HG03159 (cell line): ENCODE measurements at regions not wholly inside any gene's neighbourhood (a gene's known extent, or its start where the extent isn't known, plus 50 kb on each side); places are given as distances from the start of the nearest gene placed in this dataset.

Experiments
- ATAC-seq: cut with Tn5 transposase; IDR thresholded peaks from one replicate; pipeline ENCODE4 v1.9.1; 2021; ENCODE audit warnings: mild to moderate bottlenecking, moderate library complexity; ENCODE audit not compliant: unreplicated experiment

- no peak for ATAC-seq
Measured at GRCh38 chr14:105838591-105839424, 312.4 kb downstream of the TMEM121 start.

- ATAC-seq = no peak
Measured at GRCh38 chr14:105839425-105840265, 313.3 kb downstream of the TMEM121 start.

DNA sequence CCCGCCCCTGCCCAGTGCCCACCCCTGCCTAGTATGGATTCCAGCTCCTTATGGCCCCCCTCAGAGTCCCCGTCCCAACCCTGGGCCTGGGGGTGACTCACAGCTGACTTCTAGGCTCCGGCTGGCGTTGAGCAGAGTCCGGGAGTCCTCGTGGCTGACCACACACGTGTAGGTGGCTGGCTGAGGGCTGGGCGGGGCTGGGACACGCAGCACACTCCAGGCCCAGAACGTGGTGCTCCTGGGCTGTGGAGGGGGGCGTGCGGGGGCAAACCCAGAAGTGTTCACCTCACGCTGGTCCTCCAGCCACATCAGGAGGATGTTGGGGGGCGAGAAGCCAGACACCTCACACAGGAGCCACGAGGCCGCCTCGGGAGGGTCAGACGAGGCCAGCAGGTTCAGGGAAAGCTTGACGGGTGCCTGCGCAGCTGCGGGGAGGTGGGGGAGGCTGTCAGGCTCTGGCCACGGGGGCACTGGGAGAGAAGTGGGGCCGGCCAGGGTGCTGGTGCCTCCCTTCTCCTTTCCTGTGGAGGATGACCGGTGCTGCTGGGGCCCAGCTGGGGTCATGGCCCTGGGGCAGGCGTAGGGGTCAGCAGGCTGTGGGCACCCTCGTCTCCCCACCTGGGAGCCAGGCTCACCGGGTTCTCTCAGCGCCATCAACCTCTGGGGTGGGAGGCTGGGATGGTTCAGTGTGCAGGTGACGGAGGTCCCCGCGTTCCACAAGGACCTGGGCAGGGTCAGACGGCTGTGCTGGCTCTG, 314.1 kb downstream of the TMEM121 start:
- ATAC-seq = no peak

- no peak for ATAC-seq
Measured at GRCh38 chr14:105841022-105842009, 314.9 kb downstream of the TMEM121 start.

- no peak for ATAC-seq
Measured at GRCh38 chr14:105842105-105842504, 315.7 kb downstream of the TMEM121 start.

DNA sequence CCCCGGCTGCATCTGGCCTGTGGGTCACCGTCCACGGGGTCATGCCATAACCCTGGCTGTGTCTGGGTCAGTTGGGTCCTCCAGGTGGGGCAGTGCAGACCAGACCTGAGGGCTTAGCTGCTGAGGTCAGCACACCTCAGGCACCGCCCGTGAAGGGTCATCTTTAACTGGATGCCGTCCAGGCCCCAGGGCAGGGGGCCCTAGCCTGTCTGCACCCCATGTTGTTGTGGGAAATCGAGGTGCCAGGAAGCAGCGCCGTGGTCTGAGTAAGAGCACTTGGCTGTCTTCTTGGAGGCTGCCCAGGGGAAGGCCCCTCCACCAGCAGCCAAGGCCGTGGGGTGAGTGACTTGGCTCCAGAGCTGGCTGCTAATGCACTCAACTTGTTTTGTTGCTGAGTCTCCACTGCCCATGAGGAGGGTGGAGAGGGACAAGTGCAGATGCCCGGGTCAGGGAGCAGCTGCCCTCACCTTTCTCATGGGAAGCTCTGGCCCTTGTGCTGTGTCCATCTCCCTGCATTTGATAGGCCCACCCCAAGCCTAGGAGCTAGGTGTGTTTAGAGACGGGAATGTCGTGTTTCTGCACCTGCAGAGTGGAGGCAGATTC, 317.2 kb downstream of the TMEM121 start:
- no peak for ATAC-seq

DNA sequence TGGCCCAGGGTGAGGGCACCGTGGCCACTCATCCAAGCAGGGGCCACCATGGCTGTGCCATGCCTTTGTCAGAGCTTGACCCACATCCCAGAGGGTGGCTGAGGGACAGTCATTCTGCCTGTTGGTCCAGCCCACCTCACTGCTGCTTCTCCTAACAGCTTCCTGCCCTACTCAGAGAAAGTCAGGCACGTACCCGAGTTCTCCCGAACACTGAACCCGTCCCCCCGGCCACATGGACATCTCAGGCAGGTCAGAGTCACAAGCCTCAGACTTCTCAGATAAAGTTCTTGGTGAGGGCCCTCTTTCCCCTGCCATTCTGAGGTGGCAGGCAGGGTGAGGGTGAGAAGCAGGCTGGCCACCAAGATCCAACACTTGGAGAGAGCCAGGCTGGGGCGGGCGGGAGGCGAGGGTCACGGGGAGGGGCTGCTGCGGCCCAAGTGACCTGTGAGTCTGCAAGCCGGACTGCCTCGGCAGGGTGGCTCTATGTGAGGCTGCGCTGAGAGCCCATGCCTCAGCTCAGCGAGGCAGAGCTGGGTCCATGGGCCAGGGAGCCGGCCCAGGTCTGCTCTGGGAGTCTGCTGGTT, 317.8 kb downstream of the TMEM121 start:
- ATAC-seq = no peak

GRCh38 chr14:105844810-105845724, 318.7 kb downstream of the TMEM121 start:
- no peak for ATAC-seq

DNA sequence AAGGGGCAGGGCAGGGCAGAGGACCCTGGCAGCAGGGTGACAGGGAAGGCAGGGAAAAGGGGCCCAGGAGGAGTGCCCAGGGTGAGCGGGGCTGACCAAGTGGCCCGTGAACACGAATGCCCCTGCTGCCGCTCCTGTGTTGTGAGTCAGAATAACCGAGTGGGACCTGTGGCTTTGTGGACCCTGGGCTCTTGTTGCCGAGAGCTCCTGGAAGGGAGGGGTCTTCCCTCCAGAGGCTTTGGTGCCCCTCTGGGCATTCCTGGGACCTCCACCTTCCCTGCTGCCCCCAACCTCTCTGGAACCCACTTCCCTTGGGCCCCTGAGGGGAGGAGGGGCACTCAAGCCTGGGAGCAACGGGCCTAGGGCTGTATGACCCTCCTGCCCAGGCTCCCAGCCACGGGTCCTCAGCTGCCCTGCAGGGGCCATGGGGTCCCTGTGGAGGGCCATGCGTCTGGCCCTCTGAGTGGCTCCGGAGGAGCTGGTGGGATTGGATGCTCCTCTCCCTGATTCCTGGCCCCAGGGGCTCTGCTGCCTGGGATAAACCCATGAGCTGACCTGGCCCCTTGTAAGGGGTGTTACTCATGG, 319.4 kb downstream of the TMEM121 start:
- ATAC-seq = no peak

- no peak for ATAC-seq
Measured at GRCh38 chr14:105846312-105846711, 319.9 kb downstream of the TMEM121 start.

DNA sequence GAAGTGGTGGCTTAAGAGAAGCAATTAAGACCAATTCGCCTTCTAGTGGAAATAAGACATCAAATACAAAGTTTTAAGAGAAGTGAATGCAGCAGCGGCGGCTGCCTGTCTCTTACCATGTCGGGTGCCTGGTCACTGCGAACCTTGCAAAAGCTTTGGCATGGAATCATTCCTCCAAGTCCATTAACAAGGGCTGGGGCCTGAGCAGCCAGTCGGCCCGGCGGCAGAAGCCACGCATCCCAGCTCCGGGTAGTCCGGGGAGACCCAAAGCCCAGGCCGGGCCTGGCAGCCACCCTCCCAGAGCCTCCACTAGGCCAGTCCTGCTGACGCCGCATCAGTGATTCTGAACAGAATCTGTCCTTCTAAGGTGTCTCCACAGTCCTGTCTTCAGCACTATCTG, 321.0 kb downstream of the TMEM121 start:
- no peak for ATAC-seq

DNA sequence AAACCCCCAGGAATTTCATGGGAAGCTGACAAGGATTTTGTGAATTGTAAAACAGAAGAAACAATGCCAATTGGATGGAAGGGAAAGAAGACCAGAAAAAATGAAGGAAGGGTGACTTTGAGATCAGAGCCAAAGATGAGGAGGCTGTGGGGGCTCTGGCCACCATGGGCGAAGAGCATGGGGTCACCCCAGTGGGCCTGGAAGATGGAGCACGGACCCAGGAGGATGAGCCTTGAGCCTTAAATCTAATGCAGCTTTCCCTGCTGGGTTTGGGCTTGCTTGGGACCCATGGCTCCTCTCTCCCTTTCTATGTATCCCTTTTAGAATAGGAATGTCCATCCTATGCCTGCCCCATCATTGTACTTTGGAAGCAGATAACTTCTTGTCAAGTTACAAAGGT, 322.2 kb downstream of the TMEM121 start:
- no peak for ATAC-seq

- no peak for ATAC-seq
Measured at GRCh38 chr14:105849933-105850626, 323.7 kb downstream of the TMEM121 start.

DNA sequence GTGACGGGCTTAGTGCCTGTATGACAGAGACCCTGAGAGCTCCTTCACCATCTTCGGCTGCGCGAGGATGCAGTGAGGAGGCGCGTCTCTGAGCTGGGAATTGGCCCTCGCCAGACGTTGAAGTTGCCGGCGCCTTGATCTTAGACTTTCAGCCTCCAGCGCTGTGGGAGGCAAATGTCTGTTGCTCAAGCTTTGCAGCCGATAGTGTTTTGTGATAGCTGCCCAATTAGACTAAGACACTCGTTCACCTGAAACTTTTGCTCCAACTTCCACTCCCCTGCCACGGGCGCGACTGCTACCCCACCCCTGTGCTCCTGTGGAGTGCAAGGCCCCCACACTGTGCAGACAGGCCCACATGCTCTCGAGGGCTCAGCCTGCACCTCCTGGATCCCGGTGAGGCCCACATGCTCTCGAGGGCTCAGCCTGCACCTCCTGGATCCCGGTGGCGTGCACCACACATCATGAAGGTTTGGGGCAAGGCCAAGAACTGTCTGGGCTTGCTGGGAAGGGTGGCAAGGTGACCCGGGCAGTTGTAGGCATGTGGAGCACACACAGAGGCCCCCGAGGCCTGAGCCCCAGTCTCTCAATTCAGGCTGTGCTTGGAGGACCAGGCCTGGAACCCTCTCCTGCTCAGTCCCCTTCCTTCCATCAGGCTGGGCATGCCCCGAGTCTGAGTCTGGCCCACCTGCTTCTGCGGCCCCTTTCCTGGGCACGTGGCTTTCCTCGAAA, 324.6 kb downstream of the TMEM121 start:
- ATAC-seq = no peak

DNA sequence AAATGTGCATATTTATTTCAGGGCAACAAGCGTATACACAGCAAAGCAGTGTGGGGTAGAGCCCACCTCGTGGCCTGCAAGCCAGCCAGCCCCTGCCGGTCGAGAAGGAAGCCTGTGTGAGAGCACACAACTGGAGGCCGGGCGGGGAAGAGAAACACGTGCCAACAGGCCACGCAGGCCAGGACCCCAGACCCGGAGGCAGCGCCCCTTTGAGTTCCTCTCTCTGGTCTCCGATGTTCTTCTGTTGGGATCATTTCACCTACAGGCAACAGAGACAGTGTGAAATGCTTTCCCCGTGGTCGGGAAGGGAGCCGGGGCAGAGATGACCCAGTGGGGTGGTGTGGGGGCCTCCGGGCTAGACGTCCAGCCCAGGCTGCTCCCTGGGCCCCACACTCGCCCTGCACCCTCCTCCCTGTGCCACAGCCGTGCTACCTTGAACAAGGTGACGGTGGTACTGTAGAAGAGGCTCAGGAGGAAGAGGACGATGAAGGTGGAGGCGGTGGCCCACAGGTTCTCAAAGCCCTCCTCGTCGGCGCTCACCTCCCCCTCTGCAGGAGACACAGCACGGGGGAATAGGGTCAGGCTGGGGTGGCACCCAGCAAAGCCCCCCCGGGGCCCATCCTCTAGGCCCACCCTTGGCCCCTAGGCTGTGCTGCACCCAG, 325.5 kb downstream of the TMEM121 start:
- no peak for ATAC-seq
